GM21367 (cell line): ENCODE measurements at regions not wholly inside any gene's neighbourhood (a gene's known extent, or its start where the extent isn't known, plus 50 kb on each side); places are given as distances from the start of the nearest gene placed in this dataset.
"Not testable (repeated sequence)": the region's sequence is repeated elsewhere in the genome, so short reads cannot be mapped to it uniquely, and the experiment has no call there.

Experiments
- ATAC-seq: cut with Tn5 transposase; IDR thresholded peaks from one replicate; pipeline ENCODE4 v1.9.1; 2021; ENCODE audit not compliant: unreplicated experiment

DNA sequence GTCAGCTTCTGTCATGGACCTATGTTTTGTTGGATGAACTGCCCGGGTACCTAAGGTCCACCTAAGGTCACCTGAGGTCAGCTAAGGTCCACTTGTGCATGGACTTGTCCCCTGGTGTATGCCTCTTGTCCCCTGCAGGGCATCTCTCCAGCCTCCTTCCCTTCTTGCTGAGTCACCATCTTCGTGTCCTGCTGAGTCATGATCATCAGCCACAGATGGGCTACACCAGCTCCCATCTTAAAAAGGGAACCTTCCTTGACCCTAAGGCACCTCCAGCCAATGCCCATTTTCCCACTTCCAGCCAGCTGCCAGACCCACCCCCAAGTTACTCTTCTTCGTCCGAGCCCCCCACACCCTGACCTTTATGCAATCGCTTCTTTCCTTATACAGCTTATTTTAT is 544.9 kb downstream of the TBC1D22A start:
- no peak for ATAC-seq

DNA sequence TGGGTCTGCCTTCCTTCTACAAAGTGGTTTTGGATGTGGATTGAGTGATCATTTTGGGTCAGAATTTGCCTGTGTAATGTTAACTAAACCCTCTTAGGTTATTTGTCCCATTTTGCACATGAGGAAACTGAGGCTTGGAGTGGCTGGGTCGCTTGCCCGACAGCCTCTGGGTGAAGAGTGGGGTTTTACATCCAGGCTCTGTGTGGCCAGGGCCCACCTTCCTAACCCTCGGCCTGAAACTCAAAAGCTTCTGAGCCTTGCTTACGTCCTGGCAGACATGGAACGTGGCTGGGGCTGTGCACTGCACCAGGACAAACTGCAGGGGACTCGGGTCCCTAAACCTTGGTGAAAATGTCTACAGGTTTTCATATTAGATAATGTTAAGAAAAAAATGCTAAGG is 542.4 kb downstream of the TBC1D22A start:
- no peak for ATAC-seq

DNA sequence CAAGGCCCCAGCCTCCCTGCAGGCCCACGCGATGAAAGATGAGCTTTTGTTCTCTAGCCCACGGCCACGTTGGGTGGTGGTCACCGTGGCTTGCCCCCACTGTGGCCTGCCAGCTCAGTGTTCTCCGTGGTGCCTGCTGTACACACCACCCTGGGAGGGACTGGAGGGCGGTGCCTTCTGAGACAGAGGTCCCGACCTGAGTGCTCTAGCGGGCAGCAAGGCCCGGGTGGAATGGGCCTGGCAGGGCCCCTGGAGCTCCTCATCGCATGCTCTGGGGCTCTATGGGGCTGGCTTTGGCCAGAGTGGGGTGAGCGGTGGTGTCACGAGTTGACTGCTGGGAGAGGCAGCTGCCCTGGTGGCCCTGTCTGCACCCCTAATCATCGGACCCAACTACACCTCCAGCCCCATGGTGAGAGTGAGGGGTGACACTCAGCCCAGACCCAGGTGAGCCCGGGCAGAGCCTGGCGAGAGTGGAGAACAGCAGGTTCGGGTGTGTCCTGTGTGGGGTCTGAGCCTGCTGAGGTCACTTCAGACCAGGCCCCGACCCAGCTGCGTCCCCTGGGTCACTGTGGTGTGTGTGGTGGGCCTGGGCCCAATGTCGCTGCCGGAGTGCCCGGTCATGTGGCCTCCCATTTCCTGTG is 541.9 kb downstream of the TBC1D22A start:
- ATAC-seq = no peak

DNA sequence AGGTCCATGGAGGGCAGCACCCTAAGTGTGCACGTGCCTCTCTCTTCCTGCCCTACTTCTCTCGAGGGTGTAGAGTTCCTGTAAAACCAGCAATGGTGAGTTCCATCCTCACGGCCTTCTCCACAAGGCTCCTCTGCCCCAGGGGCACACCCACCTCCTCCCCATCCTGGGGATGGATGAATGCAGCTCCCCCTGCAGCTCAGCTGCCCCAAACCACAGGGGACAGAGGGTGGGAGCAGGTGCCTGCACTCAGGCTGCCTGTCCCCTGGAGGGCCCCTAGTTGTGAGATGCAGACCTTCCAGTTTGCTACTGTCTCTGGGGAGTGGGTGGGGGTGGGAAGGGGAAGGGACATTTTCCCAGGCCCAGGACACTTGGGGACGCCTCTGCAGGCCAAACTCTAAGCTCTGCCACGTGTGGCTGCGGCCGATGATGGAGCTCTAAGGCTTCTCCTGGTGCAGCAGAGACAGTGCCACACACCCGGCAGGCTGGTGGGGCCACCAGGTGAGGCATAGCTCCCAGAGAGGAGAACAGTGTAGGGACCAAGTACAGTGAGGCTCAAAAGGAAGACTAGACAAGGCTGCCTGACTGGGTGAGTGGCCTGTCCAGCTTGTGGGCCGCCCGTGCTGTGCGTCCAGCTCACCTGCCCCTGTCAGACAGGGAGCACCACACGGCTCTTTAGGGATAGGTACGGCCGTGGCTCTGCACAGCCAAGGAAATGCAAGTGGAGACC is 540.9 kb downstream of the TBC1D22A start:
- no peak for ATAC-seq

DNA sequence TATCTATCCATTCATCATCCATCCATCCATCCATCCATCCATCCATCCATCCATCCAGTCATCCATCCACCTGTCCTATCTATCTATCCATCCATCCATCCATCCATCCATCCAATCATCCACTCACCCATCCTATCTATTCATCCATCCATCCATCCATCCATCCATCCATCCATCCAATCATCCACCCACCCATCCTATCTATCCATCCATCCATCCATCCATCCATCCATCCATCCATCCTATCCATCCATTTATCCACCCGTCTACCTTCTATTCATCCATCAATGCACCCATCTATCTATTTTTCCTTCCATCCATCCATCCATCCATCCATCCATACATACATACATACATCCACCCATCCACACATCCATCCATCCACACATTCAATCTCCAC is 540.1 kb downstream of the TBC1D22A start:
- not testable (repeated sequence) for ATAC-seq

DNA sequence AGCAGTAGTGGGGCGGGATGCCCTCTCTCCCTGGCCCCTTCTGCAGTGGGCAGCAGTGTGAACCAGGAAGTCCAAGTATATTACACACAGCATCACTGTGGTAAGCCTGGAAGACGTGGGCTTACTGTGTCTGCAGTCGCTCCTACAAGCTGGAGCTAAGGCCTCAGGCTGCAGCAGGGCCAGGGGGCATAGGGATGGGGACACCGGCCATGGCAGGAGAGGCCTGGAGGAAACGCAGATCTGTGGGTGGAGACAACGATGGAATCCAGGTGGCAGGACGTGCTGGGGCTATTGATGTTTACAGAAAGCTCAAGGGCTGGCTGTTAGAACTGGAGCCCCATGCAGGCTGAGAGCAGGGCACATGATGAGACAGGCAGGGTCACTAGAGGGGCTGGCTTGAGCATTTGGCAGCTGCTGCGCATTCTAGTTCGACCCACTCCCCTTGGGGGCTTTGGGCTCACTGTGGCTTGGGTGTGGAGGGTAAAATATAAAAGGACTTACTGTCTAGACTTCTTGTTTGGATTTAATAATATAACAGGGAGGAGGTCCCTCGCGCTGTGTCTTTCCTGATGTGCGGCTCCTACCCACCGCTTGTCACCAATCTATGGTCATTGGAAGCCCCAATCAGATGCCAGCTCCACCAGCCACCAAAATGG is 539.5 kb downstream of the TBC1D22A start:
- ATAC-seq = no peak

DNA sequence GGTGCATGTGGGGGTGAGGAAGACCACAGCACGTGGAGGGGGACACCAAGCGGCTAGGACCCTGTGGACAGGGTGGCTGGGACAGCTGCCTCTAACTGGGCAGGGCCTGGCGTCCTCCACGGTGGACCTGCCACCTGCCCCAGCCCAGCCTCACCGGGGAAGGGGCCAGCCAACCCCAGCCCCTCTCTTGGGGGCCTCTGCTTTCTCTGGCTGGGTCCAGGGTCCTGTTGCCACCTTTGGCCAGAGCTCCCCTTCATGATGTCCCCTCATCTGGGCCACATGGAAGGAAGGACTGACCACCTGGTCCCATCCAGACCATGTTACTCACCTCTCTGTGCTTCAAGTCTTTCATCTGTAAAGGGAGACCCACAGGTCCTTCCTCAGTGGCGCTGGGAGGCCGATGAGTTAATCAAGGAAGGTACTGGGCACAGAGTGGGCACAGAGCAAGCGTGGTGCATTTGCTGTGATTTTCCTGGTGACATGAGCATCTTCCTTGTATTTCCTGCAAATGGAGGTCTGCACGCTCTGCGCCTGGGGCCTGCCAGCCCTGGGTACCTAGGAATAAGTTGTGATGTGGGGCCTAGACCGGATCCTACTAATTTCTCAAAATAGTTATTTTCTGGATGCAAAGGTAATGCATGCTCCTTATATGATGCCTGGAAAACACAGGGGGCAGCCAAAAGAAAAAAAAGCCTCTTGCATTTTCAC is 538.4 kb downstream of the TBC1D22A start:
- ATAC-seq = no peak

DNA sequence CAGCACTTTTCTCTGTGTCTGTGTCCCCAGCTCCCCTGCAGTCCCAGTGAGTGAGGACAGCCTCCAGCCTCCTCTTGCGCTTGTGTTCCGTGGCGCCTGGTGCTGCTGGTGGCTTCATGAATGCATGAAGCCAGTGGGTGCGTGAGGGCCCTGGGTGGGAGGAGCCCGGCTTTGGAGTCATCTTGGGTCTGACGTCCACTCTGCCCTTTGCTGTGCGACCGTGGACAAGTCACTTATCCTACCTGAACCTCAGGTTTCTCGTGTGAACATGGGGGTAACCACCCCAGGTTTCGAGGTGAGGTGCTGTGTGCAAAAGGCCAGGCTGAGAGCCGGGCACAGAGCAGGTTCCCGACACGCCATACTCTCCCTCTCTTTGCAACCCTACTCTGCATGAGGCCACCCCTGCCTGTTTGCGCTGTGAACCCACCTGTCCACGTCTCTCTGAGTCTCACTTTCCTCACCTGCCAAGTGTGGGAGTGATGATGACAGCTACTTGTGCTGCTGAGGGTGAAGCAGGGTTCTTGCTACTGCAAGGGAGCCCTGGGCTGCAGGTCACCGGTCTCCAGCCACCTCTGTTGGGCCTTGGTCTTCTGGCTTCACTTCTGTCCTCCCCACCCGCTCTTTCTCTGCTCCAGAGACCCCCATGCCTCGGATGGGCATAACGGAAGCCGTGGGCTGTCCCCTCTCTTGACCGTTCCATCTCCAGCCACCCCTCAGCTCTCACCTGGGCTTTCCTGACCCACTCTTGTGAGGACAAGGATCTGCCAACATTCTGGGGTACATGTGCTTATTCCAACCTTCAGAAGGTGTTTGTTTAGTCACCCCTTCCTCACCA is 537.6 kb downstream of the TBC1D22A start:
- no peak for ATAC-seq

DNA sequence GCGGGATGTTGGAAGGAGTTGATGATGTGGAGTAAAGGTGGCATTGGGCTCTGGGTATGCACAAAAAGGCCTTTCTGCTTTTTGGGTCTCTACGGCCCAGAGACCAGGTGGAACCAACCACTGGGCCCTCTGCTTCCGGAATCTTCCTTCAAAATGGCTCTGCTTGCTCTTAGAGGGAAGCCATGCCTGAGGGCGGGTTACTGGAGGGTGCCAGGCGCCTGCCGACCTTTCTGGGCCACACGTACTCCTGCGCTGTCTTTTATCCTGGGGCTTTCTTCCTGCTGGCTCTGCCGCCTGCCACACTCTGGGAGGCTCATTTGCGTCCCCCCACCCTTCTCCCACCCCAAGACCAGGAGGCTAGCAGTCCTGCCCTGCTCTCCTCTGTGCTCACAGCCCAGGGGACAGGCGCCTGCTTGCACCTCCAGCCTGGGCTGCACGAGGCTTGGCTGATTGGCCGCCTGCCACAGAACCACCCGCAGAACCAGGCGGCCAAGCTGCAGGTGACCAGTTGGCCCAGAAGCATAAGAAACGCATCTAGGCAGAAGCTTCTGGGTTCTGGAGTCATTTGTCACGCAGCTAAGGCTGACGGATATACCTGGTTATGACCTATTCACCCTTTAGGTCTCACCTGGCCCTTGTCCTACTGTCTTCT is 536.9 kb downstream of the TBC1D22A start:
- ATAC-seq = no peak

DNA sequence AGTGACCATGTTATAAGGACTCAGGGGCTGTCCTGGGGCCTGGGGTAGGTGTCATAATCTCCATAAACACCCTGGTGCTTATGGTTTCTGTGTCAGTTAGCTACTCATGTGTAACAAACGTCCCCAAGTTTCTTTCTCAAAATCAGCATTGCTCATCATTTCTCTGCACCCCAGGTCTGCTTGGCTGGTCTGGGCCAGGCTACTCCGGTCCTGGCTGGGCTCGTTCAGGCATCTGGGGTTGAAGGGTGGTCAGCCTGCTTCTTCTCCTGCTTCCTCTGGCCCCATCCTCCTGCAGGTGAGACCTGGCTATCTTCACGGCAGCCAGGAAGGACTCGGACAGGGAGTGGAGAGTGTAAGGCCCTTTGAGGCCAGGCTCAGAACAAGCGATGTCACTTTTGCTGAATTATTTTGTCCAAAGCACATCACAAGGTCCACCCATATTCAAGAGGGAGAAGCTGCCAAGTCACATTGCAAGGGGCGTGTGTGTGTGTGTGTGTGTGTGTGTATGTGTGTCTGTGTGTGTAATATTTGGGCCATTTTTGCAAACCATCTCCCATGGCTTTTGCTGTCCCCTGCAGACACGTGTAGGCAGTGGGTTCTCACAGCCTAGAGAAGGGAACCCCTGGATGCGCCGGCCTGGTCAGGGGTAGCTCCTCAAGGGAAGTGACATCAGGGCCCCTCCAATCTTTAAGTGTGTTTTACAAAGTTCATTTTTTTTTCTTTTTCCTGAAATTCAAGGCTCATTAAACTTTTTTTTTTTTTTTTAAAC is 535.8 kb downstream of the TBC1D22A start:
- no peak for ATAC-seq

DNA sequence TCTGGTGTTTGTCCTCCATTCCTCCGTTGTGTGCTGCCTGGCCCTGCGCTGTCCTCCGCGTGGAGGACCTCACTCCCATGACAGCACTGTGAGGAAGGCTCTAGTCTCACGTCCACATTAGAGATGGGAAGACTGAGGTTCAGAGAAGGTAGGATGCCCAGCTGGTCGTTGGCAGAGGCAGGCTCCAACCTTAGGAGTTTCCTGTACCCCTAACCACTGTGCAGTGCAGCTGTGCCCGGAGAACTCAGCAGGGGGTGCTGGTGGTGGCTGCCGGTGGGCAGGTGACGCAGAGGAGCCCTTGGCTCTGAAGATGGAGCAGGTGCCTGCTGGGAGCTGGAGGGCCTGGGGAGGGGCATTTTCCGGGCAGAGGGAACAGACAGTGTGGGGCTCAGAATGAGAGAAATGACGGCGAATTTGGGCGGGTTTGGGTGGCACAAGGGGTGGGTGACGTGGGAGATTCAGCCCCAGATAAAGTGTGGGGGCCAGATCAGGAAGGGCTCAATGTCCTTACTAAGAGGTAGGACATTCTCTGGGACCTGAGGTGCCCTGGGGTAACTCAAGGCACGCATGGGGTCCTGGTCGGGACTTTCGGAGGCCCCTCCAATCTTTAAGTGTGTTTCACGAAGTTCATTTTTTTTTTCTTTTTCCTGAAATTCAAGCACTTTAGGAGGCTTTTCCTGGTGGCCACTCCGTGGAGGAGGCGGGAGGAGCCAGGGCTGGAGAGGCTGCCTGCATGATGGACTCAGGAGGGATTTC is 535.0 kb downstream of the TBC1D22A start:
- no peak for ATAC-seq

DNA sequence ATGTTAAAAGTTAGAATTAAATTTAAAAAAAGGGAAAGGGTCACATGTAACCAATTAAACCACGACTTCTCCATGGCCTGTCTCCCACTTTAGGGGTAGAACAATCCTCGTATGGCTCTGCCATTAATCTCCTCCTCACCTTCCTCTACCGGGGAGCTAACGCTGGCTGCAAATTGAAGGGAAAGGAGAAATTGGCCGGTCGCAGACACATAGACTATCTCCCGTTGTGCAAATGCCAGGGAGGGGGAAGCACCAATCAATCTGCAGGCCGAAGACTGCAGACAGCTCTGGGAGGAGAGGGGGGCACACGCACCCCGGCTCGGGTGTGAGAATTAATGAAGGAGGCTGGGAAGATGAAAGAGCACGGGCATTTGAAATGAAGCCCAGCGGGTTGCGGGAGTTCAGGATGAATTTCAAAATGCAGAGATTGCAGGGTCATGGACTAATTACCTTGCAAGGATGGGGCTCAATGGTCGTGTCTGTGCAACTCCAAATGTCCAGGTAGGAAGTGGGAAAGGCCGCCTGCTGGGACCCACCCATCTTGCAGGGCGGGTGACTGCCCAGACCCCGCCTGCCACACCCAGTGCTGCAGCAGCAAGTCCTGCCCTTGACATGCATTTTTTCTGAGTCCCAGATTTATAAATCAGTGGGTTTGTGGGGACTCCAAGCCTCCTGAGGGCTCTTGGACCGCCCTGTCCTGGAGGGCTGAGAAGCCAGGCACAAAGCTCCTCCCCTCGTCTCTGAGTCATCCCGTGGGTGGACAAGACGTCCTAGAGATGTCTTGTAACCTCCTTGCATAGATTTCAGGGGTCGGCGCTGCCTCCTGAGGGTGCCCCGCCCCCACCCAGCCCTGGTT is 534.2 kb downstream of the TBC1D22A start:
- no peak for ATAC-seq

DNA sequence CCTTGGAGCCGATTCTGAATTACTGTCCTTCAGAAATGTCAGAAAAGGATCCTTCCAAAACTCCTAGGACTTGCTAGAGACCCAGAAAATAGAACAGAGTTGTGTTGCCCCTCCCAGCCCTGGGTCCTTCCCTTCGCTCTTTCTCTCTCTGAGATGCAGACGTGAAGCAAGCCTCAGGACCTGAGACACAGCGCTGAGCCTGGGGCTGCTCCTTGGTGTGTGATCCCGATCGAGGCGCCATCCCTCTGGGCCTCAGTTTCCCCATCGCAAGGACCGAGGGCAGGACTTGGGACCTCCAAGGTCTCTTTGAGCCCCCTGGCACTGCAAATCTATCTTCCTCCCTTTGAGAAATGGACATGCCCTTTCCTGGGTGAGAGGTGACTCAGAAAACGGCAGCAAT is 533.5 kb downstream of the TBC1D22A start:
- ATAC-seq = no peak

DNA sequence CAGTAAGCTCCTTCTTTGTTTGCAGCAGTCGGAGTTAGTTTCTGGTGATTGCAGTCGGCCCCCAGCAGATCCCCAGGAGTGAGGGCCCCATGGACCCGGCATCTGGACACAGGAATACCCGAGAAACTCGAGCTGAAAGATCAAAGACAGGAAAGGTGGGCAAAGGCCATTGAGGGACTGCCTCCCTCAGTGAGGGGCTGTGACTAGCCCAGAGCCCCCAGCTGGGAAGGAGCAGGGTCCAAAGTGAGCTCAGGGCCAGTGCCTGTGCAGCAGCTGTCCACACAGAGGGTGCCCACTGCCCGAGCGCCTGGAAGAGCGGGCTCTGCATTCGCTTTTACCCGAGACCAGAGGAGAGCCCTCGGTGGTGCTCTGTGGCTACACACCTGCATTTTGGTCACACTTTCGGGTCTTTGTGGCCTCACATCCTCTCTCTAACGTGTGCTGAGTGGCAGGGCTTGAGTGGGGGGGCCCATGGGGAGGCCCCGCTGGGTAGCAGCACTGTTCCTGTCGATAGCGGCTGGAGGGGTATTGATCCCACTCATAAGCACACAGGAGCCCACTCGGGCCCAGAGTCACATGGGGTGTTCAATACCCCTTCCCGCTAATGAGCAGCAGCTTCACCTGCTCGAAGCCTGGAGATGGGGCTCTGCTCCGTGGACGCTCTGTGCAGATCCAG is 532.9 kb downstream of the TBC1D22A start:
- ATAC-seq = no peak

DNA sequence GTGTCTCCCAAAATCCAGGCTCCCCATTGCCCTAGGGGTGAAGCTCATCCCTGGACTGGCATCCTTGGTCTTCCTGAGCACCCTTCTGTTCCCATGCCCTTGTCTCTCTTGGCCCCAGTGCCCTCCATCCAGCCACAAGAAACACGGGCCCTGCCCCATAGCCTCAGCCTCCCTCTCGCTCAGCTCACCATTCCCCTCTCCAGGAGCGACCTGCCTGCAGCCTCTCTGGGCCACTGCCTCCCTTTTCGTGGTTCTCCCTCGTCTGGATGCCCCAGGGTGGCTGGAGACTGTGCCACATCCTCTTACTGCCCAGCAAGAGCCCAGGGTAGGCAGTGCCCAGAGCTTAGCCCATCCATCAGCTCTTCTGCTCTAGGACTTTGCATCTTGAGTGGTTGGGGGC is 532.1 kb downstream of the TBC1D22A start:
- ATAC-seq = no peak

DNA sequence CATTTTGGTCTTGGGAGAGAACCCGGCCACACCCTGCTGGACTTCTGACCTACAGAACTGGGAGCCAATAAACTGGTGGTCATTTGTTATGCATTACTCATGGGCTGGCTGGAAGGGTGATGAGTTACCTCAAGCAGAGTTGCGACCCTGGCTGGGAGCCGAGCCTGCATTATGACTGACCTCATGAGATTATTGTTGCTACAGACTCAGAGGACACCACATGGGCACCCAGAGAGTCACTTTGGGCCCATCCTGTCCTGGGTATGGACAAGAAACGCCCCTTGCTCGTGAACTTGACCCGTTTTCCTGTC is 531.7 kb downstream of the TBC1D22A start:
- ATAC-seq = no peak

DNA sequence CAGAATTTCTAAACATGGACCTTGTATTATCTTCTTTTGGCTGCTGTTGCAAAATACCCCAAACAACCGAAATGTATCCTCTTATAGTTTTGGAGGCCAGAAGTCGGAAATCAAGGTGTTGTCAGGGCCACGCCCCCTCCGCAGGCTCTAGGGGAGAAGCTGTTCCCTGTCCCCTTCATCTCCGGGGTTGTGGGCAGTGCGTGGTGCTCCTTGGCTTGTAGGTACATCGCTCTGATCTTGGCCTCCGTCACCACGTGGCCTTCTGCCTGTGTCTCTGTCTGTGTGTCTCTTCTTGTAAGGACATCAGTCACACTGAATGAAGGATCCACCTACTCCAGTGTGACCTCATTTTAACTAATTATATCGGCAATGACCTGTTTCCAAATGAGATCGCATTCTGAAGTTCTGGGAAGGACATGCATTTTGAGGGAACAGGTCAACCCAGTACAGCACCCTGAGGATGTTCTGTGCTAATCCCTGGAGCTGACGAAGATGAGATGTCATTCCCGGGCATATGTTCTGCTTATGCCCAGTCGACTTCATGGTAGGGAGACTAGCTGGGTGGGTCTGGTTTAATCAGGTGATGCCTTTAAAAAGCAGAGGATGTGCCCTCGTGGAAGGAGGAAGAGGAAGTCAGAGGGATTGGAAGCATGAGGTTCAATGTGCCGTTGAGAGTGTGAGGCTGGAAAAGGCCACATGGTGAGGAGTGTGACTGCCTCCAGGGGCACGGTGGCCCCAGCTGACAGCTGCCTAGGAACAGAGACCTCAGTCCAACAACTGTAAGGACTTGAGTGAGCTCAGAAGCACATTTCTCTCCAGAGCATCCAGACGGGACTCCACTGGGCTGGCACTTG is 531.1 kb downstream of the TBC1D22A start:
- ATAC-seq = no peak
